SU-DHL-6 (cell line): ENCODE measurements at regions not wholly inside any gene's neighbourhood (a gene's known extent, or its start where the extent isn't known, plus 50 kb on each side); places are given as distances from the start of the nearest gene placed in this dataset.

Experiments
- H2AFZ ChIP-seq: fragments of 200-600 bp; sonication (generic); 2 replicates; pipeline ENCODE4 v1.6.1; 2014; ENCODE audit warnings: low read depth, mild to moderate bottlenecking, moderate library complexity, mixed read lengths, antibody characterized with exemption, low read length; ENCODE audit not compliant: severe bottlenecking
- H3F3A ChIP-seq: fragments of 200-600 bp; shearing (Covaris generic); 2 replicates; pipeline ENCODE4 v1.6.0; 2016; ENCODE audit warnings: antibody characterized with exemption, mild to moderate bottlenecking; ENCODE audit not compliant: insufficient read depth
- H3K27ac ChIP-seq: fragments of 200-600 bp; sonication (generic); 2 replicates; pipeline ENCODE4 v1.5.1; 2016; ENCODE audit warnings: low read depth, mild to moderate bottlenecking, low read length, moderate library complexity, mixed read lengths
- H3K27me3 ChIP-seq: fragments of 200-600 bp; sonication (generic), shearing (Covaris generic); 2 replicates; pipeline ENCODE4 v1.6.0; 2014; ENCODE audit warnings: mild to moderate bottlenecking, low read length
- H3K36me3 ChIP-seq: fragments of 200-600 bp; sonication (generic); 2 replicates; pipeline ENCODE4 v1.6.1; 2014; ENCODE audit warnings: mild to moderate bottlenecking, low read length, mixed read lengths
- H3K4me2 ChIP-seq: fragments of 300-600, 200-600 bp; shearing (Covaris generic), sonication (generic); 2 replicates; pipeline ENCODE4 v1.6.0; 2014; ENCODE audit warnings: low read length, low read depth, mild to moderate bottlenecking; ENCODE audit not compliant: poor library complexity, severe bottlenecking
- H3K4me3 ChIP-seq: fragments of 200-600 bp; sonication (generic); 2 replicates; pipeline ENCODE4 v1.5.1; 2014; ENCODE audit warnings: antibody characterized with exemption, low read length, mild to moderate bottlenecking, mixed read lengths; ENCODE audit not compliant: insufficient read depth, poor library complexity, severe bottlenecking
- H3K79me2 ChIP-seq: fragments of 200-600 bp; sonication (generic); 2 replicates; pipeline ENCODE4 v1.6.1; 2014; ENCODE audit warnings: mild to moderate bottlenecking, low read length, moderate library complexity; ENCODE audit not compliant: insufficient read depth
- H3K9ac ChIP-seq: fragments of 200-600 bp; sonication (generic); 2 replicates; pipeline ENCODE4 v1.7.0; 2014; ENCODE audit warnings: mild to moderate bottlenecking, low read length
- H3K9me2 ChIP-seq: fragments of 200-600 bp; sonication (generic); replicated peaks from 2 replicates; pipeline ENCODE4 v1.6.1; 2014; ENCODE audit warnings: low read length; ENCODE audit not compliant: insufficient read depth
- H3K9me3 ChIP-seq: fragments of 200-600 bp; sonication (generic); 2 replicates; pipeline ENCODE4 v1.6.1; 2014; ENCODE audit warnings: low read length, mixed read lengths; ENCODE audit not compliant: insufficient read depth
- H4K20me1 ChIP-seq: fragments of 200-600 bp; sonication (generic); 2 replicates; pipeline ENCODE4 v1.6.1; 2014; ENCODE audit warnings: low read depth, mild to moderate bottlenecking, antibody characterized with exemption, low read length, moderate library complexity, mixed read lengths
- CTCF ChIP-seq: fragments of 200-600 bp; sonication (generic); IDR thresholded peaks from one replicate; pipeline ENCODE4 v1.5.1; 2017; ENCODE audit warnings: antibody characterized with exemption, mild to moderate bottlenecking, low read length, moderate library complexity; ENCODE audit not compliant: insufficient read depth, poor library complexity, severe bottlenecking
- EZH2phosphoT487 ChIP-seq: fragments of 200-600 bp; sonication (generic), shearing (Covaris generic); conservative IDR thresholded peaks from 2 replicates; pipeline ENCODE4 v1.6.1; 2018; ENCODE audit warnings: mild to moderate bottlenecking, antibody characterized with exemption, low read length, moderate library complexity, mixed read lengths

- Histone ChIP-seq H3K4me3 (no peak overlapping the region), H3K36me3 (no peaks in the 10 kb centered on the region), H3K4me2 (no peak overlapping the region), H3K27ac (no peak overlapping the region), H3K27me3 (no peaks in the 10 kb centered on the region), H2AFZ (no peak overlapping the region), H3K79me2 (no peaks in the 10 kb centered on the region), H3K9ac (no peak overlapping the region), H3K9me2 (no peaks in the 10 kb centered on the region), H3F3A (no peaks in the 10 kb centered on the region), H3K9me3 (no peaks in the 10 kb centered on the region), H4K20me1 (no peaks in the 10 kb centered on the region)
- no peak for TF ChIP-seq EZH2phosphoT487
- TF ChIP-seq CTCF: no peak
These were observed 878.7 kb upstream of the SLITRK1 start for GRCh38 chr13:84760956-84761355.

GRCh38 chr13:84749126-84749525, 866.9 kb upstream of the SLITRK1 start:
- no peaks in the 10 kb centered on the region for H3K36me3 ChIP-seq
- H4K20me1 ChIP-seq: no peaks in the 10 kb centered on the region
- H3F3A ChIP-seq: no peaks in the 10 kb centered on the region
- TF ChIP-seq EZH2phosphoT487 (no peak), CTCF (no peak)
- no peaks in the 10 kb centered on the region for H3K9me3 ChIP-seq
- H2AFZ ChIP-seq: no peak overlapping the region
- H3K27ac ChIP-seq: no peak overlapping the region
- no peaks in the 10 kb centered on the region for H3K79me2 ChIP-seq
- H3K9me2 ChIP-seq: no peaks in the 10 kb centered on the region
- H3K9ac ChIP-seq: no peak overlapping the region
- H3K27me3 ChIP-seq: no peaks in the 10 kb centered on the region
- H3K4me3 ChIP-seq: no peak overlapping the region
- no peak overlapping the region for H3K4me2 ChIP-seq

- Histone ChIP-seq H3K9me3 (no peaks in the 10 kb centered on the region), H2AFZ (no peak overlapping the region), H3K9me2 (no peaks in the 10 kb centered on the region), H3K79me2 (no peaks in the 10 kb centered on the region), H3K9ac (no peak overlapping the region), H3K4me2 (no peak overlapping the region), H3K36me3 (no peaks in the 10 kb centered on the region), H3F3A (no peaks in the 10 kb centered on the region), H3K27ac (no peak overlapping the region), H3K27me3 (no peaks in the 10 kb centered on the region), H4K20me1 (no peaks in the 10 kb centered on the region), H3K4me3 (no peak overlapping the region)
- TF ChIP-seq CTCF: no peak
- no peak for TF ChIP-seq EZH2phosphoT487
These were observed 862.8 kb upstream of the SLITRK1 start for GRCh38 chr13:84745051-84745551.
